ENCODE measurements at regions not wholly inside any gene's neighbourhood (a gene's known extent, or its start where the extent isn't known, plus 50 kb on each side); places are given as distances from the start of the nearest gene placed in this dataset.

GRCh38 chr11:36976741-36977140 lies 378.7 kb upstream of the RAG2 start:
- TF ChIP-seq CTCF (IDR thresholded peaks at IDR 0.05) (no peak), POLR2A (IDR thresholded peaks at IDR 0.05) (no peak)

Data from stomach (tissue), 4 donors.